KOPT-K1 (cell line): ENCODE measurements at regions not wholly inside any gene's neighbourhood (a gene's known extent, or its start where the extent isn't known, plus 50 kb on each side); places are given as distances from the start of the nearest gene placed in this dataset.

ENCODE experiments used
- H3K27ac ChIP-seq: fragments of 200-600 bp; sonication (generic); 2 replicates; pipeline ENCODE4 v1.5.1; 2016; ENCODE audit warnings: antibody characterized with exemption, mild to moderate bottlenecking, low read depth, low read length; ENCODE audit not compliant: poor library complexity, severe bottlenecking
- H3K36me3 ChIP-seq: fragments of 200-600 bp; sonication (generic); 2 replicates; pipeline ENCODE4 v1.5.1; 2017; ENCODE audit warnings: antibody characterized with exemption, mild to moderate bottlenecking, low read length, moderate library complexity; ENCODE audit not compliant: insufficient read depth
- H3K9me3 ChIP-seq: fragments of 200-600 bp; sonication (generic); 2 replicates; pipeline ENCODE4 v1.5.1; 2017; ENCODE audit warnings: antibody characterized with exemption, low read length, mild to moderate bottlenecking; ENCODE audit not compliant: insufficient read depth, poor library complexity, severe bottlenecking

DNA sequence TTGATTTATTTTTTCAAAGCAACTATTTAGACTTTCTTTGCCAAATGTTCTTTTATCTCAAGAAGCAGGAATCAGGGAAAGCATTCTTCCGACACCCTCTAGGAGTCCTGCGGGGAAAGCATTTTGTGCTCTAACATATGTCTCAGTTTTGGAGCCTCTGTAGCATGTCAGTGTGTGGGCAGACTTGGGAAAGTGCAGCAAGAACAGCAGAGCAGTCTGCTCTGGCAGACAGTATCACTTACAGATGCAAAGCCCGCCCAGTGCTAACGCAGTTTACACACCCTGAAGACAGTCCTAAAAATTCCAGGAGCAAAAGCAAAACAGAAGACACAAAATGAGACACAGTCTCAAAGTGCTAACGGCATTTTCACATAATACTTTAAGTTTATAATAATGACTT, 393.5 kb downstream of the KLF12 start:
- H3K36me3 ChIP-seq = no peaks in the 10 kb centered on the region
- no peaks in the 10 kb centered on the region for H3K9me3 ChIP-seq
- H3K27ac ChIP-seq = no peak overlapping the region

DNA sequence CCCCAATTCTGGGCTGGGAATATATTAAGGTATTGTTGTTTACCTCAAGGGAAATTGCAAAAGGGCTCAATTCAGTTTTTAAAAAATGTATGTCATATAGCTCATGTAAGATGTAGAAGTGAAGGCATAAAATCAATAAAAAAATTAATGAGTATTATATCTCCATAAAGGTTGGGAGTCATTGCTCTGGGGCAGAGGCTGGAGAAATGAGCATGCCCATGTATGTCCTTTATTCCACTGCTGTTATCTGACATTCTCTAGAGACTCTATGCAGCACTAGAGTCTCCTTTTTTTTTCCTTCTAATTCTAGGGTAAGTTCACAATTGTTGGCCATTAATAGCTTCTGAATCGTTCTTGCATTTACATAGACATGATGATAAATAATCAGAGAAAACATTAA, 394.8 kb downstream of the KLF12 start:
- Histone ChIP-seq H3K27ac (no peak overlapping the region), H3K36me3 (0 out of 2 replicates have a peak, but pooled peaks cover 5% of the 10 kb centered on the region), H3K9me3 (no peaks in the 10 kb centered on the region)

DNA sequence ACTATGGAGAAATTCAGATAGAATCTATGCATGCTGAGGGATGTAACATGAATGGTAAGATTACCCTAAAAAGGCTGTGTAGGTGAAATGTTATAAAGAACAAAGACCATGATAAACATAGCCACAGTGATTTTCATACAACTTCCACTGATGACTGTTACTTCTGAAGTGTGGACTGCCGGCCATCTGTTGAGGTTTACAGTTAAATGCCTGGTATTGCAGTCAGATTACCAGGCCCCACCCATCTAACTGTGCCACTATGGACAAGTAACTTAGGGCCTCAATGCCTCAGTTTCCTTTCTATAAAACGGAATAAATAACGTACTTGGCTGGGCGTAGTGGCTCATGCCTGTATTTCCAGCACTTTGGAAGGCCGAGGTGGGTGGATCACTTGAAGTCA, 395.6 kb downstream of the KLF12 start:
- H3K36me3 ChIP-seq = 0 out of 2 replicates have a peak, but pooled peaks cover 5% of the 10 kb centered on the region
- no peaks in the 10 kb centered on the region for H3K9me3 ChIP-seq
- H3K27ac ChIP-seq = no peak overlapping the region

DNA sequence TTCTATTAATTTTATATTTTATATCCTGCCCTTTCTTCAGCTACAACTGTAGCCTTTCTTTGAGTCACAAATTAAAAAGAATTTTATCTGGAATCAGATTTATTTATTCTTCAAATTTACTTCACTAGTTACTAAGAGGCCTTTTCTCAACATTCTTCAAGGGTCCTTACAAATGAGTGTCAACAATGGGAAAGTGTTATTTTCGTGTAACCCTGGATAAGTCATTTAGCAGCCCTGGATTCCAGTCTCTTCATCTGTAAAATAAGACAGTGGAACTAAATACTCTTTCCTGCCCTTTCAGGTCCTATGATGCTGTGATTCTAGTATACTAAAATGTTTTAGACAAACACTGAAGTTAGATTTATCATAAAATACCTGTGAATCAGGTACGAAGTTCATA, 397.0 kb downstream of the KLF12 start:
- Histone ChIP-seq H3K9me3 (no peaks in the 10 kb centered on the region), H3K36me3 (0 out of 2 replicates have a peak, but pooled peaks cover 5% of the 10 kb centered on the region), H3K27ac (no peak overlapping the region)

DNA sequence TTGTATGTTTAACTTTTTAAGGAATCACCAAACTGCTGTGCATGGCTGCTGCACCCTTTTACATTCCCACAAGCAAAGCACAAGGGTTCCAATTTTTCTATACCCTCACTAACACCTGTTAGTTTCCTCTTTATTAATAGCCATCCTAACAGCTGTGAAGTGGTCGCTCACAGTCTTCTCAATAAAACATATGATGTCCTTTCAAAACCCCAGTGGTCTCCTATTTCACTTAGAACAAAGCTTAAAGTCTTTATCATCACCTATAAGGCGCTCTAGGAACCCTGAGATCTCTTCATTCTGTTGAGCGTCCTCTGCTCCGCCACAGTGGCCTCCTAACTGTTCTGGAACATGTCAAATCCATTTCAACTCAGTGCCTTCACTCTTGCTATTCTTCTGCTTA, 400.5 kb downstream of the KLF12 start:
- H3K9me3 ChIP-seq = no peaks in the 10 kb centered on the region
- H3K27ac ChIP-seq = no peak overlapping the region
- H3K36me3 ChIP-seq = peaks cover 13% of the 10 kb centered on the region; the same call in 1 of the 2 replicates

DNA sequence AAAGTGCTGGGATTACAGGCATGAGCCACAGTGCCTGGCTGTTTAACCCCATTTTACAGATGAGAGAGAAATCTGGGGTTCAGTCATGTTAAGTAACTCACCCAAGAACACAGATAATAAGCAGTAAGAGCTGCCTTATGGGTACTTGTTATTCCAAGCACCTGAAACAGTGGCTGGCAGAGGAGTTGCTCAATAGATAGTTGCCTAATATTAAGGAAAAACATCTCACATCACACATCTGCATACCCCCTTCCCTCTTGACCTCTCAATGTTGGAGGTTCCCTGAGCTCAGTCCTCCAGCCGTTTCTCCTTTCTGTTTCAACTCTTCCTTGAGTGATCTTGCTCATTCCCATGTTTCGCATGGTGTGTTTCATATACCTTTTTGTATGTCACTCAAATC, 401.9 kb downstream of the KLF12 start:
- H3K27ac ChIP-seq = no peak overlapping the region
- H3K36me3 ChIP-seq = peaks cover 13% of the 10 kb centered on the region; the same call in 1 of the 2 replicates
- no peaks in the 10 kb centered on the region for H3K9me3 ChIP-seq

DNA sequence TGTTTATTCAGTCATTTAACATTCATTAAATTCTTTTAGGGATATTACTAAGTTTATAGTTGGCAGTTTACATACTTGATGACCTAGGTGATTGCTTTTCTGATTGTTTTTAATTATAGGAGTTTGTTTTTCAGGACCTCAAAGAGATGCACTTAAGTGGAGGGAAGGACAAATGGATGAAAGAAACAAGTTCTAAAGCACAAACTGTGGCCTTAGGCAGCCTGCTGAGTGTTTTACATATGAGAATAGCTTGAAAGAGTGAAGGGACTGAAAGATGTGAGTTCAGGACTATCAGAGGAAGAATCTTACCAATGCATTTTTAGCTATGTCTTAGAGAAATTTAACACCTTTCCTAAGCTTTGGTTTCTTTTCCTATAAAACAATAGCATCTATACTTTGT, 402.6 kb downstream of the KLF12 start:
- H3K36me3 ChIP-seq = peaks cover 13% of the 10 kb centered on the region; the same call in 1 of the 2 replicates
- H3K9me3 ChIP-seq = no peaks in the 10 kb centered on the region
- H3K27ac ChIP-seq = no peak overlapping the region

DNA sequence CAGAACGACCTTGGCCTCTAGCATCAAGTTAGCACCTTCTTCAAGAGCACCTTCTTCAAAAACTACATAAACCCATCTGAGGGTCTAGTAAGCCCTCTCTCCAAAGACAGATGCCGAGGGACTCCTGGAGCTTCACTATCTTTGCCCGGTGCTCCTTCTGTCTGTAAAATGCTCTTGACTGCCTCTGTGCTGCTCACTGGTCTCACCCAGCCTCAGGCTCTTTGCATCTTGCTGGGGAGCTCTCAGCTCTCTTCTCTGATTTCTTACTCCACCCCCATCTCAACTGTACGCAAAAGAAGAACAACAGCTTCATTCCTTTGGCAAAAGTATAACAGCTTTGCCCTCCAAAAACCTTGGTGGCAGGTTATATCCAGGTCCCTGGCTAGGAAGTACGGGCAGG, 404.2 kb downstream of the KLF12 start:
- no peak overlapping the region for H3K27ac ChIP-seq
- H3K36me3 ChIP-seq = peaks cover 8% of the 10 kb centered on the region; the same call in 1 of the 2 replicates
- H3K9me3 ChIP-seq = no peaks in the 10 kb centered on the region

DNA sequence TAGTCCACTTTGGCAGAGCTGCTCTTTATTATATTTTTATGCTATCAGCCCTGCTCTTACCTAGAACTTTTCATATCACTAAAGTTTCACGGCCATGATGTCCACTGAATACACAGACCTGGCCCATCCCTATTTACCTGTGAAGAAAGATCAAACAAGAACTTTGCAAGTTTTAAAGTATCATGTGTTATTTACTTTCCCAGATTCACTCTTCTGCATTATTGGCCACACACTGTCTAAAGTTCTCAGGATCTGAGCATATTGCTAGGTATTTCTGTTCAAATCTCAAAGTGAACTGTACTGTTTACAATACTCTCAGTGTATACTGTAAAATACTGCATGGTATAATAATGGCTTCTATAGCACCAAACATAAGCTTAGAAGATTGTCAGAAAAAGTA, 405.2 kb downstream of the KLF12 start:
- H3K36me3 ChIP-seq = peaks cover 8% of the 10 kb centered on the region; the same call in 1 of the 2 replicates

DNA sequence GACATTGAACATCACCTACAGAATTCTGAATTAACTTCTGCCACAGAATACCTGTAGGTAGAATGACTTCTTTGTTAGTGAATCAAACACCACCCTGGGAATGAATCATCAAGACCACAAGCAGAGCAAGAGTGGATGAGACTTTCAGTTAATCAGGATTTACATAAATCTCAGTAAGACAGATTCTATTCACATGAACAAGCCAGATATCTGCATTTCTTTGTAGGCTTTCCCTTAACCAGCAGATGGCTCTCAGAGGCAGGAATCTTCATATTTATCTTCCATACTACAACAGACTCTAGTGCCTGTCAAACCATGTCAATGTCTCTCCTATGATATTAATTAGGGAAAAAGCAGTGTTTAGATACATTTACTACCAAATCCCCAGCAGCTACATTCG, 412.1 kb downstream of the KLF12 start:
- Histone ChIP-seq H3K9me3 (no peaks in the 10 kb centered on the region), H3K36me3 (no peaks in the 10 kb centered on the region), H3K27ac (no peak overlapping the region)

More for the DNA sequence above, 405.2 kb downstream of the KLF12 start:
- no peak overlapping the region for H3K27ac ChIP-seq
- no peaks in the 10 kb centered on the region for H3K9me3 ChIP-seq

DNA sequence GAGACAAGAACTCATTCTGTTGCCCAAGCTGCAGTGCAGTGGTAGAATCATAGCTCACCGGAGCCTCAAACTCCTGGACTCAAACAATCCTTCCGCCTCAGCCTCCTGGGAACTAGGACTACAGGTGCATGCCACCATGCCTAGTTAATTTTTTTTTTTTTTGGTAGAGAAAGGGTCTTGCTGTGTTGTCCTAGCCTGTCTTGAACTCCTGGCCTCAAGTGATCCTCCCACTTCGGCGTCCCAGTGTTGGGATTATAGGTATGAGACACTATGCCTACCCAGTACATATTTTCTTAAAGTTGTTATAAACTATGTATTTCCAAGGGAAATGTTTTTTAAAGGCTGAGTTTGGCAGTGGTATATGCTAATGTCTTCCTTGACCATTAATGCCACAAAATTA, 412.6 kb downstream of the KLF12 start:
- no peaks in the 10 kb centered on the region for H3K9me3 ChIP-seq
- no peak overlapping the region for H3K27ac ChIP-seq
- no peaks in the 10 kb centered on the region for H3K36me3 ChIP-seq

DNA sequence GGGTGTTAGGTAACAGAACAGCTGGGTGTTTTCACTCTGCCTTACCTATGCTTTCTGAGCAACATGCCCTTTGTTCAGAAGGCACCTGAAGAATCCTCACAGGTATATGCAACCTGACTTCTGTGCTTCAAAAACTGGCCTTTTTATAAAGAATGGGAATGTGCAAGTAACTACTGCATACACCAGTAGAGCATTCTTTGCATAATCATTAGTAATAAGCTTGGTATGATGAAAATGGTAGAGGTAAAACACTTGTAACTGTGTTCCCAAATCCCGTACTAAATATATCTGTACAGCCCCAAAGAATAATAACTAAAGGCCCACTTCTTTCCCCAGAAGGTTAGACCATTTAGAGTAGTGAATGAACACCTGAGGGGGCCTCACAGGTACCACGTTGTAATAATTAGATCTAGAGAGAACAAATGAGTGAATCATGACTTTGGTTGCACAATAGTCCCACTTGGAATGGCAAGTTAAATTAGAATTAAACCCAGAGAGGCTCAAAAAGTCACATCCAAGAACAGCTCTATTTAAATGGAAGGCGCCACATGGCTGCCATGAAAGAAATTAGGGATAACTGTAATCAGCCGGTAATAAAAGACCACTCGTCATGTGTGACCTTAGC, 413.9 kb downstream of the KLF12 start:
- no peaks in the 10 kb centered on the region for H3K36me3 ChIP-seq
- H3K27ac ChIP-seq = no peak overlapping the region
- no peaks in the 10 kb centered on the region for H3K9me3 ChIP-seq

DNA sequence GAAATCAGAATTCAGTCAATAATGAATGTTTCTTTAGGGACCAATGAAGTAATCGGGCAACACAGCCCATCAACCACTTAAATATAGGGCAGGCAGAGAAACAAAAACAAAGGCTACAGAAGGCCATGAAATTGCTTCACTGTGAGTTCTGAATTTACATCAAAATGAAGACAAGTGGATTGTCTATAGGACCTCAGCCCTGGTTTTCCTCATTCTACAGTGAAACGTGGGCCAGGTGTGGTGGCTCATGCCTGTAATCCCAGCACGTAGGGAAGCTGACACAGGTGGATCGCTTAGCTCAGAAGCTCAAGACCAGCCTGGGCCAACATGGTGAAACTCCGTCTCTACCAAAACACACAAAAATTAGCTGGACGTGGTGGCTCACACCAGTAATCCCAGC, 416.0 kb downstream of the KLF12 start:
- H3K9me3 ChIP-seq = no peaks in the 10 kb centered on the region
- H3K36me3 ChIP-seq = peaks cover 14% of the 10 kb centered on the region
- no peak overlapping the region for H3K27ac ChIP-seq

DNA sequence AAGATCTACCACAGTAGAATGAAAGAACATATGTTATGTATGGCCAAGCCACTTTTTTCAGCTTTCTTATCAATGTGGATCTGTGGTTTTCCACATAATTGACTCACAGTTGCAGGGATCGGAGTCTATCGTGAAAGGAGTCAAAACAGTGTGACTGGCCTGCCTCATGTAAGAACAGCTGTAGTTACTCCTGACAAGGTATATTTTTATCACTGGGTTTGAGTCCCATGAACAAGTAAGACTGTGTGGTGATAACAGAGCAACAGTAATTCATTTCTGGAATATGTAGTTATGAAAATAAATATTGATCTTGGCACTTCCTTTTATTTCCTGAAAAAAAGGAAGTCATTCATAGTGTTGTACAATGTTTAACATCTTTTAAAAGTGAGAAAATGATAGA, 416.6 kb downstream of the KLF12 start:
- H3K27ac ChIP-seq = peak overlapping the region; percentile 48
- no peaks in the 10 kb centered on the region for H3K9me3 ChIP-seq
- H3K36me3 ChIP-seq = peaks cover 20% of the 10 kb centered on the region

DNA sequence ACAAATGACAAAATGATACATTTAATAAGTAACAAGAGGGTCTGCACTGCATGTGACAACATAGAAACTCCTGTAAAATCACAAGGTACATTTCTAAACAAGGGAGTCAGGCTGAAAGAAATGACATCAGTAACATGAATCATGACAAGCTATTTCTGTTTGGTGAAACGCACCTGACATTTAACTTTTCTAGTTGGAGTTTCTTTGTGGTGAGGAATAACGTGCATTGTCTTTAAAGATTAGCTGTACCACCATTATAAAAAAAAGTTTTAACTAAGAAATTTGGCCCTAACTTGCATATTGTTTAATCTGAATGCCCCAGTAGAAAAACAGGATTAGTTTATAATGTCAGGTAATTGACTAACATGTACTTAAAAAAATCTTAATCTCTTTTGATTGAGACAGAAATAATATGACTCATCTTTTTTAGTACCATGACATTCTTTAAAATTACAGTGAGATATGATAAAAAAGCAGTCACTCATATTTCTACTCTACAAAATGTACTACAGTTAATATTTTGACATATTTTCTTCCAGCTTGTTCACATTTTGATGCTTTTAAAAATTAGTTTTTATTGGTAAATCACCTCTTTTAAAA, 418.2 kb downstream of the KLF12 start:
- peak overlapping the region; percentile 75 for H3K27ac ChIP-seq
- H3K36me3 ChIP-seq = peaks cover 32% of the 10 kb centered on the region
- no peaks in the 10 kb centered on the region for H3K9me3 ChIP-seq
